Lower leg skin (tissue), 3 donors: ENCODE measurements at regions not wholly inside any gene's neighbourhood (a gene's known extent, or its start where the extent isn't known, plus 50 kb on each side); places are given as distances from the start of the nearest gene placed in this dataset.

Source experiments
- POLR2A ChIP-seq, 2 donors: fragments of 450-650 bp; IDR thresholded peaks; one replicate each; pipeline ENCODE4 v1.6.1; 2016 to 2017; ENCODE audit warnings: antibody characterized with exemption in 2 of 2, mild to moderate bottlenecking in 1 of 2, moderate library complexity in 1 of 2
- TF ChIP-seq, protein P1 (sequence below), 3 donors: fragments of 450-650 bp; IDR thresholded peaks; one replicate each; pipeline ENCODE4 v1.5.1; 2016; ENCODE audit warnings: antibody characterized with exemption in 3 of 3, mild to moderate bottlenecking in 3 of 3, moderate library complexity in 2 of 3

- TF ChIP-seq, protein P1, sequence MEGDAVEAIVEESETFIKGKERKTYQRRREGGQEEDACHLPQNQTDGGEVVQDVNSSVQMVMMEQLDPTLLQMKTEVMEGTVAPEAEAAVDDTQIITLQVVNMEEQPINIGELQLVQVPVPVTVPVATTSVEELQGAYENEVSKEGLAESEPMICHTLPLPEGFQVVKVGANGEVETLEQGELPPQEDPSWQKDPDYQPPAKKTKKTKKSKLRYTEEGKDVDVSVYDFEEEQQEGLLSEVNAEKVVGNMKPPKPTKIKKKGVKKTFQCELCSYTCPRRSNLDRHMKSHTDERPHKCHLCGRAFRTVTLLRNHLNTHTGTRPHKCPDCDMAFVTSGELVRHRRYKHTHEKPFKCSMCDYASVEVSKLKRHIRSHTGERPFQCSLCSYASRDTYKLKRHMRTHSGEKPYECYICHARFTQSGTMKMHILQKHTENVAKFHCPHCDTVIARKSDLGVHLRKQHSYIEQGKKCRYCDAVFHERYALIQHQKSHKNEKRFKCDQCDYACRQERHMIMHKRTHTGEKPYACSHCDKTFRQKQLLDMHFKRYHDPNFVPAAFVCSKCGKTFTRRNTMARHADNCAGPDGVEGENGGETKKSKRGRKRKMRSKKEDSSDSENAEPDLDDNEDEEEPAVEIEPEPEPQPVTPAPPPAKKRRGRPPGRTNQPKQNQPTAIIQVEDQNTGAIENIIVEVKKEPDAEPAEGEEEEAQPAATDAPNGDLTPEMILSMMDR (IDR thresholded peaks at IDR 0.05), result no peak
- no peak for TF ChIP-seq POLR2A (IDR thresholded peaks at IDR 0.05)
These were observed 802.4 kb downstream of the TFAP2A start for GRCh38 chr6:9612489-9612888.
